ENCODE measurements at regions not wholly inside any gene's neighbourhood (a gene's known extent, or its start where the extent isn't known, plus 50 kb on each side); places are given as distances from the start of the nearest gene placed in this dataset.

DNA sequence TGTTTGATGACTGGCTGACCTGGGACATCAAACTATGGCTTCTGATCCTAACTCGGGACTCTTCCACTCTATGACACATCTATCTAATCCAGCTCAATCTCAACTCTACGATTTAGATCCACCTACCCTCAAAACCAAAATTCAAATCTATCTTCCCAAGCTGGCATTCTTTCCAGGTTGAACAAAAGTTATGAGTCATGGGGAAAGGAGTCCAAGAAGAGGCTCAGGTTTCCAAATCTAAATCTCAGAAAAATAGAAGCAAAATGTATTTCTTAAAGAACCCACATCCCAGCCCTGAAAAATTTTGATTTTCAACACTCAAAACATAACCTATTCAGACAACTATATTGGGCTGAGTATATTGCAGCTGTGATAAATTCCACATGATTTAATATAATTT, 143.9 kb upstream of the IPO5 start:
- DNase-seq = no peak

DNA sequence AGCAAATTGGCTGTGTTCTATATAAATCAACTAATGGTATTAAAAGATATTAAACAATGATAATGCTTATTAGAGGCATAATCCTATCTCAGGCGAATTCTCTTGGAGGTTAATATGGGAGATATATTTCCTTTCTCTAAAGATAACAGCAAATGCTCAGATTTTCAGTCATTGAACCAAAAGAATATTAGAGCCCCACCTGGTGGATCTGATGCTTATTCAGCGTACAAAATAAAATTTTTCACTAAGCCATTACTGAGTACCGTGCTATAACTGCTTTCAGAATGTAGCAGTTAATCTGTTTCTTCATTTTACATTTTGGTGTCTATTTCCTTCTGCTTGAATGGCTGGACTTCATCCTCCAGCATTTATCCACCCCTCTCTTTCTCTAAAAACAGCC, 143.3 kb upstream of the IPO5 start:
- no peak for DNase-seq

DNA sequence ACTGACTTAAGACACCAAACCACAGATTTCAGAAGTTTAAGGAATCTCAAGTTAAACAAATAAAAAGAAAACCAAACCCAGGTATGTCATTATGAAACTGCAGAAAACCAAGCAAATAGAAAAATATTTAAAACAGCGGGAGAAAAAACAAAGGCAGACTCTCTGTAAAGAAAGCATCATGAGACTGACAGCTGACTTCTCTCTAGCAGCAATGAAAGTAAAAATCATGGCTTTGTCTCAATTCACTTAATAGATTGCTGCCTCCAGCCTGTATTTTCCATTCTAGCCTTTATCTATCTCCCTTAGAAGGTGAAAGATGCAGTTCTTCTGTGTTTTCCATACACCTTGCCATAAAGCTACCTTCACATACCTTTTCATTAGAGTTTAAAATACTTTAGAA, 131.1 kb upstream of the IPO5 start:
- DNase-seq = no peak

GRCh38 chr13:97826421-97827012, 127.0 kb upstream of the IPO5 start:
- DNase-seq = no peak

DNA sequence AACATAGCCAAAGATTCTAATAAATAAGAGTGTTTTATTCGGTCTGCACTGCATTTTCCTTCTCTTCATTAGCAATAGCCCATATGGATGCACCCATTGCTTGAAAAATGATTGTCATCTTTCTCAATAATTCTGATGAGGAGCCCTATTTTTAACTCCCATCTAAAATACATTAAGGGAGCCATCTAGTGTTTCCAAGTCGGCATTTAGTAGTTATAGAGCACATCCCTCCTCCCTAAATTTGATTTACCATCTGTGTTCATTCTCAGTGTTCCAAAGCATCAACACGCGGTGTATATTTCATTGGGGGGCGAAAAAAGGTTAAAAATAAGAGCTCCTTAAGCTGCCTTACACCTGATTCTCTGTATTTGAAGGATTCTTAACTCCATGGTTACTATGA, 119.2 kb upstream of the IPO5 start:
- DNase-seq = no peak

DNA sequence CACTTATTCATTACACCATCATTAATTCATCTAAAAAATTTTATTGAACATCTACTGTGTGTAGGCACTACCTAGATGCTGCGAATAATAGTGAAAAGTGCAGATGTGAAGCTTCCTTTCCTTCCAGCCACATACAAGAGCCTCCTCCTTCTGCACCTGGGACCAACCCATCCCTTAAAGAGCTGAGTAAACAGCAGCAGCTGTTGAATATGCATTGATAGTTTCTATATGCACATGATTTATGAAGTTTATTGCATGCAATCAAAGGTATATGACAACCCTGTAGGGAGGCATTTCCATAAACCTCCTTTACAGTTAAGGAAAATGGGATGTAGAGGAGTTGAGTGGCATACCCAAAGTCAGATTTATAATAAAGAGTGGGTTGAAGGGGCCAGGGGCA, 110.3 kb upstream of the IPO5 start:
- no peak for DNase-seq

- DNase-seq = no peak
Measured at GRCh38 chr13:97844151-97844550, 109.3 kb upstream of the IPO5 start.

DNA sequence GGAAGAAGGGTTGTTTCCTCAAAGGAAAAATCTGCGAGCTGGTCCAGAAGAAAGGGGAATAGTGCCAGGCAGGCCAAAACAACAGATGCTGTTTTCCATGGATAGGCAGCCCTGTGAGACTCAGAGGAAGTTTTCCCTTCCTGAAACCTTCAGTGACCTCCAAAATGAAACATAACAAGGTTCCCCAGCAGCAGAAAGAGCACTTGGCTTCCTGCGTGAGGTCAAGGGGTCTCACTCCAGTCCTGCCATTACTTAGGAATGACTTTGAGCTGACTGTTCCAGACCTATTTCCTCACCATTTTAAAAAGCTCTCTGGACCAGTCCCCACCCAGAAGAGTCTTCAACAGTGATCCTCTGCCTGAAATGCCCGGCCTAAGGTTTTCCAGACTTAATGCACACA, 104.6 kb upstream of the IPO5 start:
- DNase-seq = no peak

DNA sequence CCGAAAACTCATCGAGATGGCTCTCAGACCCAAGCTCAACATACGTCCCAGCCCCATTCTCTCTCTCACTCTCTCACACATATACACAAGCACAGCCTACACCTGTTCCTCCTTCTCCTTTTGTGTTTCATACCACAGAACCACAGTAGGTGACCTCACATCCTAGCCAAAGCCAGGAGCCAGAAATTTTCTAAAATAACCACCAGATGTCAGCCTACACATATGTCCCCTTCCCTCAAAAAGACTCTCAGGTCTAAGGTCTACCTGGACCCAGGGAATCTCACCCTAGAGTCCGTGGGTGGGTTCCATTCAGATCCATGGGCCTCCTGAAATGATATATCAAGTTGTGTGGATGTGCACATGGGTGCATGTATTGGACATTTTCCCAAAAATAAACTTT, 104.2 kb upstream of the IPO5 start:
- DNase-seq = no peak

GRCh38 chr13:97851269-97851668, 102.2 kb upstream of the IPO5 start:
- no peak for DNase-seq

- DNase-seq = no peak
Measured at GRCh38 chr13:97852181-97852874, 101.1 kb upstream of the IPO5 start.

DNA sequence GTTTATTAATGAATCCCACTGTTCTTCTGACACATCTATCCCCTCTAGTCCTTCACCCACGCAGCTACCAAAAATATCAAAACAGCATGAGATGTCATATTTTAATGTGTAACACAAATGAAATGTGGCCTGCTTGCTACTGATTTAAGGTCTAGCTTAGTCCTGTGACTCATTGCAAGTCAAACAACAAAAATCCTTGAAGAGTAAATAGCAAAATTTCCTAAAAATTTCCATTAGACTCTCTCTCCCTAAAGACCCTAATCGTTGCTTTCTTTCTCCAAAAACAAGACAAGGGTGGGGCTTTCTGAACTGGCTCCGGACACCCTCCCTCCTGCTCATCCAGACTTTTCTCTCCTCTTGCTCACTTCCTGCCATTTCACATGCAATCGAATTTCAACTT, 99.9 kb upstream of the IPO5 start:
- DNase-seq = no peak

DNA sequence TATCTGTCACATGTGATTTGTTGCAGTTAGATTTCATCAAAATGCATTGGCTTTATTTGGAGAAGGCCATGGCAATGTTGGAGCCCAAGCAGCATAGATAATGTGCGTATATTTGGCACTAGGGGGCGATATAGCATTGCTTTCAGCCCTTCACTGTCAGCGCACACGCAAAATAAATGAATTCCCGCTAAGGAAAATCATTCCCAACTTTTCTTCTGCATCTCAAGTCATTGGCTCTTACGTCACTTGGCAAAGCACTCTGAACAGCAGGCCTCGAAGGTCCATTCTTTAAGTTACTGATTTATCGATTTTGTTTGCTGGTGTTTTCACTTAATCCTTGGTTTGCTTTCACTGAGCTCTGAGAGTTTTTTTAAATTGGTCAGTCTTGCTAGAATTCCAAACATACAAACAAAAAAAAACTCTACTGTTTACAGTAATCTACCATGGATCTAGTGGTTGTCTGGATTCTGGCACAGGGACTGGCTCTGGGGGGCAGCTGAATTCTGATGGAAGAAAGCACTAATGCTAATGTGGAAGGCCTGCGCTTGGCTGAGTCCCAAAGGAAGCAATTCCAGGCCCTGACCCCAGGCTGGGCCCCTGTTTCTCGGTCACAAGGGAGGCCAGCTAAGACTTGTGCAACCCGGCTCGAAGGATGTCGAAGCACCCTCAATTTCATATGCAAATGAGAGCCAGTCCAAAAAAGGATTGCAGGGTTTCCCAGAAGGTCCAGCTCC, 97.7 kb upstream of the IPO5 start:
- DNase-seq = peak; percentile 19

GRCh38 chr13:97856304-97856675, 97.2 kb upstream of the IPO5 start:
- DNase-seq = no peak

GRCh38 chr13:97858161-97858560, 95.3 kb upstream of the IPO5 start:
- no peak for DNase-seq

DNA sequence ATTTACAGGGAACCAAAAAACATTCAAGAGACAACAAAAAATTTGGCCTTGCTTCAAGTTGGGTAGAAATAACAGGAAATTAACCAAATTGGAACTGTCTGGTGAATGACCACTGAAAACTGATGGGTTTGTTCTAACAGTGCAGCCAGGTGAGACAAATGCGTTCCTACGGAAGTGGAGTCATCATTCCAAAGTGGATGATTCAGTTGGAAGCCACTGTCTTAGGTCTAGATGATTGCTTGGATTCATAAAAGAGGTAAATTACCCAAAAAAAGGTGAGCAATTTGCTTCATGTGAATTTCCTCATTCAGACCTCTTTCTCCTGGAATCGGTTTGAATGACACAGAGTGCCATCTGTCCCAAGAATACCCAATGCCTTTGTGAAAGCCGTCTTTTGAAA, 87.1 kb upstream of the IPO5 start:
- no peak for DNase-seq

GRCh38 chr13:97866751-97867150, 86.7 kb upstream of the IPO5 start:
- DNase-seq = no peak

DNA sequence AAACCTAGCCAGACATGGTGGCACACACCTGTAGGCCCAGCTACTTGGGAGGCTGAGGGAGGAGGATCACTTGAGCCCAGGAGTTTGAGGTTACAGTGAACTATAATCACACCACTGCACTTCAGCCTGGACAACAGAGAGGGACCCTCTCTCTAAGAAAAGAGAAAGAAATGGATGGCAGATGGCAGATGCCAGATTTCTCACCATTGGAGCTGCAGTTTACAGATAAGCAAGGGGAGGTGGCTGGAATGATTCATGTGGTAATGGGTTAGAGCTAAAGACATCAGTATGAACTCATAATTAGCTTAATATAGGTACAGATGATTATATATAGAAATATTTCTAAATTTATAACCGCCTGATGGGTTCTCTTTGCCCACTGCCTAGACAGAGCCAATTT, 80.1 kb upstream of the IPO5 start:
- no peak for DNase-seq

GRCh38 chr13:97875218-97875617, 78.3 kb upstream of the IPO5 start:
- no peak for DNase-seq

DNA sequence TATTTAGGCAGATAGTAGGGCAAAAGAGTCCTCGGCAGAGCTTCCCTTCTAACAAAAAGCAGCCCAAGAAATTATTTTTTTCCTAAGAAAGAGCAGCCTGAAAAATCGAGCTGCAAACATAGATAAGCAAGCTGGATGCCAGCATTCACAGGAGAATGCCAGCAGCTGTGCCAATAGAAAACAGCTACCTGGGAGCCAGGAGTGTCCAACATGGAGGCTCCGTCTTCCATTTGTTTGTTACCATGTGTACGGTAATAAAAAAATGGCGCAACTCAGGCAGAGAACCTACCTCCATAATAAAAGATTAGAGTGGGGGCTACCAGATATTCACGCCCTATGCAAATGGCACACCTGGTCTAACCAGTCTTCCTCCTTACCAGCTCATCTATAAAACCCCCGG, 77.6 kb upstream of the IPO5 start:
- DNase-seq = no peak

GRCh38 chr13:97878431-97879375, 74.8 kb upstream of the IPO5 start:
- DNase-seq = no peak

- DNase-seq = no peak
Measured at GRCh38 chr13:97879646-97880310, 73.7 kb upstream of the IPO5 start.

DNA sequence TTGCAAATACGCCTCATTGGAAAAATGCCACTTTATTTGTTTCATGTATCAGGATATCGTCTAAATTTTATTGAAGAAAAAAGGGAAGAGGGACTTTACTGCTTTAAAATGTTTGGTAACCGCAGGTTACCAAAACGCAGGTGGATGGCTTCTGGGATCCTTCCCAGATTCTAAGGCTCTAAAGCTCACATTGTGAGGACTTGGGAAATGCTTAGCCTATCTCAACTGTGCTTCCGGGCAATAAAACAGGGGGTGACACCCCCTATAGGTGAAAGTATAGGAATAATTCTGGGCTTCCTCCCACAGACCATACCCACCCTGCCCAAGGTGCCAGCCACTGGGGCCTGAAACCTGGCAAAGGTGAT, 73.2 kb upstream of the IPO5 start:
- no peak for DNase-seq
